OCI-LY3 (cell line): ENCODE measurements at regions not wholly inside any gene's neighbourhood (a gene's known extent, or its start where the extent isn't known, plus 50 kb on each side); places are given as distances from the start of the nearest gene placed in this dataset.

ENCODE experiments used
- EZH2phosphoT487 ChIP-seq: fragments of 200-600 bp; shearing (Covaris generic); IDR thresholded peaks from 2 replicates; pipeline ENCODE4 v1.6.1; 2018; ENCODE audit warnings: antibody characterized with exemption, mixed run types, low read depth
- TF ChIP-seq, protein P1 (sequence below): fragments of 200-600, 300-600 bp; sonication (generic); IDR thresholded peaks from 2 replicates; pipeline ENCODE4 v1.5.1; 2014; ENCODE audit warnings: antibody characterized with exemption, low read length, low read depth

DNA sequence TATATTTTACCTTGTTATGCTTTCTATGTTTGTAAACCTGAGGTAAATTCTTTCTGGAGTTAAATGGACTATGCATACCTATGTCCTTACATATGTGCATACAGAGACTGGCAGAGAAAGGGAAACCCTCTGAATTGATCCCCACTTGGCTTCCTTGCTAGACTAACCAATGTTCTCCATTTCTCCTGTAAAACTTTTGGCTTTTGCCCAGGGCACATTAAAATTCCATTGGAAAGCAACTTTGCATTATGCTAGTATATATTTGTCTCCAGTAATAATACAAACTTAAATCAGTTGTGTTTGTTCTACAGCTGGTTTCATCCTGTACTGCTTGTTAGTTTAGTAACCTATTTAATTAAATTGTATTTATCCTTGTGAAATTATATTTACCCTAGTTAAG, 646.0 kb upstream of the MARCKS start:
- no peak for TF ChIP-seq EZH2phosphoT487
- TF ChIP-seq, protein P1, sequence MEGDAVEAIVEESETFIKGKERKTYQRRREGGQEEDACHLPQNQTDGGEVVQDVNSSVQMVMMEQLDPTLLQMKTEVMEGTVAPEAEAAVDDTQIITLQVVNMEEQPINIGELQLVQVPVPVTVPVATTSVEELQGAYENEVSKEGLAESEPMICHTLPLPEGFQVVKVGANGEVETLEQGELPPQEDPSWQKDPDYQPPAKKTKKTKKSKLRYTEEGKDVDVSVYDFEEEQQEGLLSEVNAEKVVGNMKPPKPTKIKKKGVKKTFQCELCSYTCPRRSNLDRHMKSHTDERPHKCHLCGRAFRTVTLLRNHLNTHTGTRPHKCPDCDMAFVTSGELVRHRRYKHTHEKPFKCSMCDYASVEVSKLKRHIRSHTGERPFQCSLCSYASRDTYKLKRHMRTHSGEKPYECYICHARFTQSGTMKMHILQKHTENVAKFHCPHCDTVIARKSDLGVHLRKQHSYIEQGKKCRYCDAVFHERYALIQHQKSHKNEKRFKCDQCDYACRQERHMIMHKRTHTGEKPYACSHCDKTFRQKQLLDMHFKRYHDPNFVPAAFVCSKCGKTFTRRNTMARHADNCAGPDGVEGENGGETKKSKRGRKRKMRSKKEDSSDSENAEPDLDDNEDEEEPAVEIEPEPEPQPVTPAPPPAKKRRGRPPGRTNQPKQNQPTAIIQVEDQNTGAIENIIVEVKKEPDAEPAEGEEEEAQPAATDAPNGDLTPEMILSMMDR, result no peak
